GM18861 (cell line): ENCODE measurements at regions not wholly inside any gene's neighbourhood (a gene's known extent, or its start where the extent isn't known, plus 50 kb on each side); places are given as distances from the start of the nearest gene placed in this dataset.
A peak's percentile ranks its signal among the peaks of the same experiment; 100 is the strongest.

ENCODE experiments used
- ATAC-seq: cut with Tn5 transposase; IDR thresholded peaks from one replicate; pipeline ENCODE4 v1.9.1; 2021; ENCODE audit not compliant: unreplicated experiment

GRCh38 chr3:28645149-28645548 lies 296.5 kb upstream of the AZI2 start:
- no peak for ATAC-seq

GRCh38 chr3:28646435-28646834 lies 297.8 kb upstream of the AZI2 start:
- ATAC-seq: no peak

GRCh38 chr3:28649266-28649665 lies 300.6 kb upstream of the AZI2 start:
- no peak for ATAC-seq

GRCh38 chr3:28651159-28651558 lies 302.5 kb upstream of the AZI2 start:
- no peak for ATAC-seq

- no peak for ATAC-seq
These were observed 315.5 kb upstream of the AZI2 start for GRCh38 chr3:28664123-28664522.

GRCh38 chr3:28667646-28668621 lies 319.3 kb upstream of the AZI2 start:
- peak; percentile 88 for ATAC-seq

- ATAC-seq: no peak
These were observed 321.2 kb upstream of the AZI2 start for GRCh38 chr3:28669870-28670269.

GRCh38 chr3:28672406-28672805 lies 323.8 kb upstream of the AZI2 start:
- no peak for ATAC-seq

GRCh38 chr3:28673446-28673845 lies 324.8 kb upstream of the AZI2 start:
- ATAC-seq: no peak

GRCh38 chr3:28674212-28674611 lies 325.6 kb upstream of the AZI2 start:
- ATAC-seq: no peak

GRCh38 chr3:28677581-28677980 lies 329.0 kb upstream of the AZI2 start:
- ATAC-seq: no peak

GRCh38 chr3:28678086-28678485 lies 329.5 kb upstream of the AZI2 start:
- no peak for ATAC-seq

GRCh38 chr3:28680050-28680449 lies 331.4 kb upstream of the AZI2 start:
- ATAC-seq: no peak

- no peak for ATAC-seq
These were observed 333.5 kb upstream of the AZI2 start for GRCh38 chr3:28682121-28682520.

GRCh38 chr3:28690176-28690575 lies 341.6 kb upstream of the AZI2 start:
- ATAC-seq: no peak

- no peak for ATAC-seq
These were observed 350.1 kb upstream of the AZI2 start for GRCh38 chr3:28698706-28699105.

GRCh38 chr3:28699283-28699682 lies 350.7 kb upstream of the AZI2 start:
- no peak for ATAC-seq

- ATAC-seq: no peak
These were observed 352.1 kb upstream of the AZI2 start for GRCh38 chr3:28700728-28701127.

GRCh38 chr3:28703843-28704242 lies 355.2 kb upstream of the AZI2 start:
- ATAC-seq: no peak

GRCh38 chr3:28711293-28711692 lies 362.7 kb upstream of the AZI2 start:
- ATAC-seq: no peak

GRCh38 chr3:28716939-28717338 lies 368.3 kb upstream of the AZI2 start:
- no peak for ATAC-seq

GRCh38 chr3:28718074-28718849 lies 369.6 kb upstream of the AZI2 start:
- ATAC-seq: no peak
